ENCODE measurements at regions not wholly inside any gene's neighbourhood (a gene's known extent, or its start where the extent isn't known, plus 50 kb on each side); places are given as distances from the start of the nearest gene placed in this dataset.

GRCh38 chr1:74969566-74970135 lies 164.5 kb upstream of the LHX8 start:
- H2BK120ac ChIP-seq (ENCODE audit: low read depth, low read length), result no peak overlapping the region
- no peak overlapping the region for H2BK15ac ChIP-seq (ENCODE audit: low read depth, low read length)
- ChIA-PET CTCF (no interaction called here), POLR2A (ENCODE audit: unreplicated experiment) (no interaction called here)
- no peaks in the 10 kb centered on the region for H3K79me1 ChIP-seq (ENCODE audit: low read depth in 1 of 2, low read length in 2 of 2)
- no peak overlapping the region for H3K4me3 ChIP-seq (ENCODE audit: insufficient read depth, low read depth, low read length)
- no peak overlapping the region for H4K5ac ChIP-seq (ENCODE audit: low read depth, low read length)
- ATAC-seq (ENCODE audit: low read depth) (no peak), DNase-seq (no peak)
- H3K4me2 ChIP-seq (ENCODE audit: low read depth, low read length), result no peak overlapping the region
- no peak overlapping the region for H4K8ac ChIP-seq (ENCODE audit: low read depth in 2 of 2, low read length in 2 of 2)
- H3K4ac ChIP-seq (ENCODE audit: low read depth, low read length), result no peak overlapping the region
- 40% methylated on average over 1 of the region's 2 CpGs; no CpG with 5 or more reads in 1 of the 2 experiments for WGBS, 2 experiments (ENCODE audit: extremely low coverage in 2 of 2, insufficient read length in 1 of 2)
- intact Hi-C loops (cut with micrococcal nuclease), result no loop called here
- H4K91ac ChIP-seq (ENCODE audit: insufficient read depth, low read depth, low read length), result no peak overlapping the region
- H3K9ac ChIP-seq (ENCODE audit: low read depth, low read length), result no peak overlapping the region
- no peak overlapping the region for H3K18ac ChIP-seq (ENCODE audit: low read depth, low read length)
- BruUV-seq (replicated peaks), result no TSS peak
- H2BK5ac ChIP-seq (ENCODE audit: low read depth, low read length, poor library complexity, severe bottlenecking), result no peak overlapping the region
- no peak overlapping the region for H2AK9ac ChIP-seq (replicated peaks; ENCODE audit: low read depth, low read length, poor library complexity)
- H3K56ac ChIP-seq (ENCODE audit: extremely low read depth, insufficient read depth, low read length), result no peak overlapping the region
- no peak overlapping the region for H3K27ac ChIP-seq (ENCODE audit: insufficient read depth, low read length)
- H3K4me1 ChIP-seq (ENCODE audit: control insufficient read depth, insufficient read depth, low read length), result no peaks in the 10 kb centered on the region
- H2BK20ac ChIP-seq (ENCODE audit: low read depth, low read length), result no peak overlapping the region
- TF ChIP-seq CEBPB (IDR thresholded peaks at IDR 0.05; ENCODE audit: low read depth, low read length) (no peak), CHD1 (IDR thresholded peaks at IDR 0.05; ENCODE audit: low read depth, low read length) (no peak), POLR2A (IDR thresholded peaks at IDR 0.05; ENCODE audit: low read depth, low read length) (no peak), MAFK (IDR thresholded peaks at IDR 0.05; ENCODE audit: low read depth, low read length) (no peak), RCOR1 (IDR thresholded peaks at IDR 0.05; ENCODE audit: insufficient replicate concordance, low read length) (no peak), SMC3 (IDR thresholded peaks at IDR 0.05; ENCODE audit: low read depth, low read length) (no peak), CTCF (conservative IDR thresholded peaks at IDR 0.05; ENCODE audit: low read depth, low read length) (no peak), NFE2L2 (IDR thresholded peaks at IDR 0.05; ENCODE audit: low read depth, low read length) (no peak), FOS (IDR thresholded peaks at IDR 0.05; ENCODE audit: low read depth, low read length) (no peak), RAD21 (IDR thresholded peaks at IDR 0.05; ENCODE audit: low read length) (no peak), MAZ (IDR thresholded peaks at IDR 0.05; ENCODE audit: borderline replicate concordance, low read depth, low read length) (no peak), BHLHE40 (IDR thresholded peaks at IDR 0.05; ENCODE audit: low read depth, low read length) (no peak), USF2 (IDR thresholded peaks at IDR 0.05; ENCODE audit: low read depth, low read length) (no peak), ELK1 (IDR thresholded peaks at IDR 0.05; ENCODE audit: borderline replicate concordance, low read depth, low read length) (no peak), RFX5 (IDR thresholded peaks at IDR 0.05; ENCODE audit: low read depth, low read length) (no peak), MXI1 (IDR thresholded peaks at IDR 0.05; ENCODE audit: borderline replicate concordance, low read depth, low read length) (no peak)
- H3K36me3 ChIP-seq (ENCODE audit: control insufficient read depth, insufficient read depth, low read length), result no peaks in the 10 kb centered on the region
- dilution Hi-C loops (cut with HindIII; ENCODE audit: low sequenced_read_pairs, unreplicated experiment), result no loop called here
- H3K14ac ChIP-seq (replicated peaks; ENCODE audit: low read depth, low read length), result no peak overlapping the region
- H2AFZ ChIP-seq (replicated peaks; ENCODE audit: low read length, poor library complexity), result no peak overlapping the region
- H3K27me3 ChIP-seq (ENCODE audit: control insufficient read depth, insufficient read depth, low read length), result no peaks in the 10 kb centered on the region
- H3K9me3 ChIP-seq (ENCODE audit: control insufficient read depth, insufficient read depth, low read length), result no peaks in the 10 kb centered on the region
- H4K20me1 ChIP-seq (ENCODE audit: insufficient read depth, low read length), result no peaks in the 10 kb centered on the region
- no peak overlapping the region for H3K23ac ChIP-seq (ENCODE audit: low read depth, low read length)
- in situ Hi-C loops (cut with MboI; ENCODE audit: low sequenced_read_pairs), result no loop called here
- H2AK5ac ChIP-seq (ENCODE audit: low read depth, low read length), result no peak overlapping the region
- H3K9me1 ChIP-seq (ENCODE audit: insufficient read depth, low read length), result no peaks in the 10 kb centered on the region
